ENCODE measurements at regions not wholly inside any gene's neighbourhood (a gene's known extent, or its start where the extent isn't known, plus 50 kb on each side); places are given as distances from the start of the nearest gene placed in this dataset.
"Not testable (repeated sequence)": the region's sequence is repeated elsewhere in the genome, so short reads cannot be mapped to it uniquely, and the experiment has no call there.

GRCh38 chr18:67151366-67151765 is 365.2 kb downstream of the DSEL start:
- Mint-ChIP-seq H3K4me3 (no peak overlapping the region), H3K27ac (no peak overlapping the region), H3K9me3 (no peaks in the 10 kb centered on the region), H3K36me3 (no peaks in the 10 kb centered on the region), H3K27me3 (no peaks in the 10 kb centered on the region), H3K4me1 (no peaks in the 10 kb centered on the region)
- POLR2A ChIA-PET = no interaction called here
- ATAC-seq (ENCODE audit: low read depth) (no peak), DNase-seq (no peak)

GRCh38 chr18:67145586-67146292 is 370.8 kb downstream of the DSEL start:
- Mint-ChIP-seq H3K4me1 (no peaks in the 10 kb centered on the region), H3K4me3 (no peak overlapping the region), H3K9me3 (no peaks in the 10 kb centered on the region), H3K27me3 (no peaks in the 10 kb centered on the region), H3K27ac (no peak overlapping the region), H3K36me3 (no peaks in the 10 kb centered on the region)
- no peak for DNase-seq
- no peak for ATAC-seq (ENCODE audit: low read depth)
- POLR2A ChIA-PET = no interaction called here

- no peaks in the 10 kb centered on the region for H3K9me3 Mint-ChIP-seq
- DNase-seq = no peak
- POLR2A ChIA-PET = no interaction called here
These were observed 372.2 kb downstream of the DSEL start for GRCh38 chr18:67144329-67144728.

GRCh38 chr18:67143028-67143427 is 373.5 kb downstream of the DSEL start:
- POLR2A ChIA-PET = no interaction called here
- no peak for DNase-seq
- Mint-ChIP-seq H3K36me3 (no peaks in the 10 kb centered on the region), H3K27ac (no peak overlapping the region), H3K4me3 (no peak overlapping the region), H3K27me3 (peaks cover 2% of the 10 kb centered on the region), H3K4me1 (no peaks in the 10 kb centered on the region), H3K9me3 (no peaks in the 10 kb centered on the region)
- no peak for ATAC-seq (ENCODE audit: low read depth)

More at GRCh38 chr18:67144329-67144728, 372.2 kb downstream of the DSEL start:
- H3K27me3 Mint-ChIP-seq = peaks cover 2% of the 10 kb centered on the region
- H3K4me1 Mint-ChIP-seq = no peaks in the 10 kb centered on the region
- no peak overlapping the region for H3K4me3 Mint-ChIP-seq
- no peak for ATAC-seq (ENCODE audit: low read depth)
- no peaks in the 10 kb centered on the region for H3K36me3 Mint-ChIP-seq
- no peak overlapping the region for H3K27ac Mint-ChIP-seq

GRCh38 chr18:67142604-67143003 is 373.9 kb downstream of the DSEL start:
- Mint-ChIP-seq H3K9me3 (no peaks in the 10 kb centered on the region), H3K4me1 (no peaks in the 10 kb centered on the region), H3K27me3 (peaks cover 2% of the 10 kb centered on the region), H3K4me3 (no peak overlapping the region), H3K27ac (no peak overlapping the region), H3K36me3 (no peaks in the 10 kb centered on the region)
- ATAC-seq (ENCODE audit: low read depth) (no peak), DNase-seq (no peak)
- POLR2A ChIA-PET = no interaction called here

GRCh38 chr18:67140495-67140894 is 376.0 kb downstream of the DSEL start:
- DNase-seq = no peak
- POLR2A ChIA-PET = no interaction called here
- H3K4me1 Mint-ChIP-seq = no peaks in the 10 kb centered on the region
- peaks cover 2% of the 10 kb centered on the region for H3K27me3 Mint-ChIP-seq
- no peak for ATAC-seq (ENCODE audit: low read depth)
- no peaks in the 10 kb centered on the region for H3K36me3 Mint-ChIP-seq
- H3K27ac Mint-ChIP-seq = no peak overlapping the region
- H3K4me3 Mint-ChIP-seq = no peak overlapping the region
- H3K9me3 Mint-ChIP-seq = no peaks in the 10 kb centered on the region

GRCh38 chr18:67139899-67140298 is 376.6 kb downstream of the DSEL start:
- DNase-seq (no peak), ATAC-seq (ENCODE audit: low read depth) (no peak)
- peaks cover 2% of the 10 kb centered on the region for H3K27me3 Mint-ChIP-seq
- H3K9me3 Mint-ChIP-seq = no peaks in the 10 kb centered on the region
- no peak overlapping the region for H3K4me3 Mint-ChIP-seq
- no peak overlapping the region for H3K27ac Mint-ChIP-seq
- POLR2A ChIA-PET = no interaction called here
- H3K36me3 Mint-ChIP-seq = no peaks in the 10 kb centered on the region
- no peaks in the 10 kb centered on the region for H3K4me1 Mint-ChIP-seq

- Mint-ChIP-seq H3K36me3 (no peaks in the 10 kb centered on the region), H3K4me1 (no peaks in the 10 kb centered on the region), H3K27me3 (peaks cover 5% of the 10 kb centered on the region), H3K9me3 (no peaks in the 10 kb centered on the region), H3K4me3 (no peak overlapping the region), H3K27ac (no peak overlapping the region)
- ATAC-seq (ENCODE audit: low read depth) = no peak
- DNase-seq = no peak
- POLR2A ChIA-PET = no interaction called here
These were observed 380.5 kb downstream of the DSEL start for GRCh38 chr18:67135981-67136380.

GRCh38 chr18:67134911-67135310 is 381.6 kb downstream of the DSEL start:
- Mint-ChIP-seq H3K27ac (no peak overlapping the region), H3K9me3 (no peaks in the 10 kb centered on the region), H3K4me1 (no peaks in the 10 kb centered on the region), H3K36me3 (no peaks in the 10 kb centered on the region), H3K27me3 (peaks cover 4% of the 10 kb centered on the region), H3K4me3 (no peak overlapping the region)
- POLR2A ChIA-PET = no interaction called here
- ATAC-seq (ENCODE audit: low read depth) (no peak), DNase-seq (no peak)

GRCh38 chr18:67133669-67134068 is 382.9 kb downstream of the DSEL start:
- ATAC-seq (ENCODE audit: low read depth) (no peak), DNase-seq (no peak)
- no peaks in the 10 kb centered on the region for H3K4me1 Mint-ChIP-seq
- peaks cover 5% of the 10 kb centered on the region for H3K27me3 Mint-ChIP-seq
- no peak overlapping the region for H3K27ac Mint-ChIP-seq
- no peaks in the 10 kb centered on the region for H3K36me3 Mint-ChIP-seq
- POLR2A ChIA-PET = no interaction called here
- H3K4me3 Mint-ChIP-seq = no peak overlapping the region
- H3K9me3 Mint-ChIP-seq = no peaks in the 10 kb centered on the region

GRCh38 chr18:67132919-67133318 is 383.6 kb downstream of the DSEL start:
- Mint-ChIP-seq H3K27ac (no peak overlapping the region), H3K9me3 (no peaks in the 10 kb centered on the region), H3K4me1 (no peaks in the 10 kb centered on the region), H3K4me3 (no peak overlapping the region), H3K27me3 (peaks cover 5% of the 10 kb centered on the region), H3K36me3 (no peaks in the 10 kb centered on the region)
- DNase-seq (no peak), ATAC-seq (ENCODE audit: low read depth) (no peak)
- POLR2A ChIA-PET = no interaction called here

- Mint-ChIP-seq H3K36me3 (no peaks in the 10 kb centered on the region), H3K9me3 (no peaks in the 10 kb centered on the region), H3K27ac (no peak overlapping the region), H3K27me3 (peaks cover 5% of the 10 kb centered on the region), H3K4me3 (no peak overlapping the region), H3K4me1 (no peaks in the 10 kb centered on the region)
- no peak for DNase-seq
- POLR2A ChIA-PET = no interaction called here
- ATAC-seq (ENCODE audit: low read depth) = no peak
These were observed 385.0 kb downstream of the DSEL start for GRCh38 chr18:67131498-67131897.

- H3K36me3 Mint-ChIP-seq; H3K9me3 Mint-ChIP-seq; H3K27me3 Mint-ChIP-seq; POLR2A ChIA-PET; H3K4me3 Mint-ChIP-seq; DNase-seq; H3K4me1 Mint-ChIP-seq; ATAC-seq (ENCODE audit: low read depth); H3K27ac Mint-ChIP-seq: not testable (repeated sequence)
These were observed 389.8 kb downstream of the DSEL start for GRCh38 chr18:67126751-67127150.

- H3K4me3 Mint-ChIP-seq = no peak overlapping the region
- no peaks in the 10 kb centered on the region for H3K4me1 Mint-ChIP-seq
- no peaks in the 10 kb centered on the region for H3K27me3 Mint-ChIP-seq
- ATAC-seq (ENCODE audit: low read depth) = no peak
- no peaks in the 10 kb centered on the region for H3K36me3 Mint-ChIP-seq
- no peaks in the 10 kb centered on the region for H3K9me3 Mint-ChIP-seq
- H3K27ac Mint-ChIP-seq = no peak overlapping the region
- POLR2A ChIA-PET = no interaction called here
- DNase-seq = no peak
These were observed 392.6 kb downstream of the DSEL start for GRCh38 chr18:67123901-67124300.

GRCh38 chr18:67117804-67118203 is 398.7 kb downstream of the DSEL start:
- no peak for ATAC-seq (ENCODE audit: low read depth)
- H3K36me3 Mint-ChIP-seq = no peaks in the 10 kb centered on the region
- H3K9me3 Mint-ChIP-seq = no peaks in the 10 kb centered on the region
- DNase-seq = no peak
- no peak overlapping the region for H3K27ac Mint-ChIP-seq
- H3K27me3 Mint-ChIP-seq = peaks cover 4% of the 10 kb centered on the region
- H3K4me1 Mint-ChIP-seq = no peaks in the 10 kb centered on the region
- H3K4me3 Mint-ChIP-seq = no peak overlapping the region
- POLR2A ChIA-PET = no interaction called here

All from activated naive CD8-positive, alpha-beta T cell treated with anti-CD3 and anti-CD28 coated beads, Interleukin-2, amount 10 ng/mL, durations not matched to agents 7 days and 5 days (primary cell).